ENCODE measurements at regions not wholly inside any gene's neighbourhood (a gene's known extent, or its start where the extent isn't known, plus 50 kb on each side); places are given as distances from the start of the nearest gene placed in this dataset.

GRCh38 chr1:37130221-37130948, 96.1 kb upstream of the GRIK3 start:
- no peak for DNase-seq

GRCh38 chr1:37131281-37131680, 97.0 kb upstream of the GRIK3 start:
- no peak for DNase-seq

GRCh38 chr1:37133276-37134145, 99.2 kb upstream of the GRIK3 start:
- no peak for DNase-seq

GRCh38 chr1:37134599-37134998, 100.3 kb upstream of the GRIK3 start:
- DNase-seq: no peak

- DNase-seq: no peak
Measured at GRCh38 chr1:37135032-37135431, 100.7 kb upstream of the GRIK3 start.

GRCh38 chr1:37137014-37137413, 102.7 kb upstream of the GRIK3 start:
- no peak for DNase-seq

GRCh38 chr1:37137601-37138000, 103.3 kb upstream of the GRIK3 start:
- no peak for DNase-seq

- no peak for DNase-seq
Measured at GRCh38 chr1:37143800-37144199, 109.5 kb upstream of the GRIK3 start.

- DNase-seq: no peak
Measured at GRCh38 chr1:37146071-37146470, 111.8 kb upstream of the GRIK3 start.

GRCh38 chr1:37147392-37147831, 113.1 kb upstream of the GRIK3 start:
- DNase-seq: no peak

- no peak for DNase-seq
Measured at GRCh38 chr1:37147906-37148305, 113.6 kb upstream of the GRIK3 start.

- DNase-seq: no peak
Measured at GRCh38 chr1:37148663-37149062, 114.3 kb upstream of the GRIK3 start.

GRCh38 chr1:37149296-37149695, 115.0 kb upstream of the GRIK3 start:
- no peak for DNase-seq

- DNase-seq: no peak
Measured at GRCh38 chr1:37150986-37151385, 116.7 kb upstream of the GRIK3 start.

- DNase-seq: no peak
Measured at GRCh38 chr1:37151789-37152188, 117.5 kb upstream of the GRIK3 start.

- DNase-seq: no peak
Measured at GRCh38 chr1:37152491-37152890, 118.2 kb upstream of the GRIK3 start.

- no peak for DNase-seq
Measured at GRCh38 chr1:37153116-37154100, 119.1 kb upstream of the GRIK3 start.

GRCh38 chr1:37156646-37157045, 122.3 kb upstream of the GRIK3 start:
- no peak for DNase-seq

- no peak for DNase-seq
Measured at GRCh38 chr1:37157634-37158033, 123.3 kb upstream of the GRIK3 start.

GRCh38 chr1:37158113-37158749, 123.9 kb upstream of the GRIK3 start:
- DNase-seq: no peak

GRCh38 chr1:37159102-37159501, 124.8 kb upstream of the GRIK3 start:
- DNase-seq: no peak

GRCh38 chr1:37161171-37161570, 126.9 kb upstream of the GRIK3 start:
- no peak for DNase-seq
